Uterus (tissue), 3 donors: ENCODE measurements at regions not wholly inside any gene's neighbourhood (a gene's known extent, or its start where the extent isn't known, plus 50 kb on each side); places are given as distances from the start of the nearest gene placed in this dataset.

Source experiments
- DNase-seq, 2 donors: peaks; one replicate each; pipeline ENCODE4 v3.0.0-alpha.2; 2019 to 2020
- H3K27ac ChIP-seq, 2 donors: fragments of 200-600 bp; sonication (generic); 1 replicate in 1 of 2; 2 replicates in 1 of 2; pipeline ENCODE4 v1.5.1; 2016 to 2018
- H3K27me3 ChIP-seq, 2 donors: fragments of 200-600 bp; sonication (generic); one replicate each; pipeline ENCODE4 v1.5.1; 2018 to 2019; ENCODE audit warnings: control low read depth in 1 of 2
- H3K36me3 ChIP-seq, 2 donors: fragments of 200-600 bp; sonication (generic); one replicate each; pipeline ENCODE4 v1.5.1; 2019; ENCODE audit warnings: control low read depth in 1 of 2
- H3K4me1 ChIP-seq, 2 donors: fragments of 200-600 bp; sonication (generic); one replicate each; pipeline ENCODE4 v1.5.1; 2018 to 2019; ENCODE audit warnings: control low read depth in 1 of 2
- H3K4me3 ChIP-seq, 2 donors: fragments of 200-600 bp; sonication (generic); 1 replicate in 1 of 2; 2 replicates in 1 of 2; pipeline ENCODE4 v1.5.1; 2018 to 2019; ENCODE audit warnings: mild to moderate bottlenecking in 1 of 2
- H3K9me3 ChIP-seq, 2 donors: fragments of 200-600 bp; sonication (generic); one replicate each; pipeline ENCODE4 v1.5.1; 2019; ENCODE audit warnings: control low read depth in 1 of 2
- CTCF ChIP-seq, 4 experiments: fragments of 200-600 bp in 2 of 4; fragments of 450-650 bp in 2 of 4; sonication (generic) in 2 of 4; IDR thresholded peaks; one replicate each; pipeline ENCODE4 v1.5.1; 2016 to 2019; ENCODE audit warnings: antibody characterized with exemption in 4 of 4, mild to moderate bottlenecking in 2 of 4, moderate library complexity in 1 of 4
- POLR2A ChIP-seq, 2 donors: fragments of 450-650 bp; IDR thresholded peaks; one replicate each; pipeline ENCODE4 v1.6.1; 2016; ENCODE audit warnings: antibody characterized with exemption in 2 of 2, mild to moderate bottlenecking in 1 of 2, moderate library complexity in 1 of 2
- intact Hi-C: fragments of 100-400 bp; cut with DNase I; formaldehyde crosslinking; loops from one replicate; pipeline ENCODE4 v1.15.1; 2023; ENCODE audit warnings: low total_unique reads
- donor health status: DM: yes; HTN: yes; CAD: no.

DNA sequence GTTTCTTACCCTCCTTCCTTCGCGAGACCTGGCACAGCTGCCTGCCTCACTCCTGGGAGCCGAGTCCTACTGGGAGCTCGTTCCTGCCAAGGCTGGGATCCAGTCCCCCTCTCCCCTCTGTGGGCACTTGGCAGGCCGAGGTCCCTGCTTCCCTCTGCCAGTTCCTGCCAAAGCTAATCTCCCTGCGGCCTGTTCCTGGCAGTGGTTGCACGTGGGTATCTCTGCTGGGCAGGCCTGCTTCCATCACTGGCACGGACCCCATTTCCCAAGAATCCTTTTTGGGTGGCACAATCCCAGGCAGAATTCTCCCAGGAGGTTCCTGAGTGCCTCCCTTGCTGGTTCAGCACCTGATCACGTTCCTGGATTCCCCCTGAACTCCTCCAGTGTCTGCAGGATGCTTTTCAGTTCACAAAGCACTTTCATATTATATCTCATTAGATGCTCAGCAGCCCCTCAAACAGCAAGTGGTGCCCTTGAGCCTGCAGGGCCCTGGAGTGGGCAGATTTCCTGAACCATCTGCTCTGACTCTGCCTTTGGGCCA, 96.5 kb downstream of the RRM1 start:
- Histone ChIP-seq H3K9me3 (no peaks in the 10 kb centered on the region), H3K27ac (no peak overlapping the region), H3K36me3 (no peaks in the 10 kb centered on the region), H3K4me3 (no peak overlapping the region), H3K4me1 (peaks cover 0 to 3% of the 10 kb centered on the region in 2 donors), H3K27me3 (no peaks in the 10 kb centered on the region)
- DNase-seq, result no peak
- no peak for TF ChIP-seq POLR2A (IDR thresholded peaks at IDR 0.05)
- TF ChIP-seq CTCF (IDR thresholded peaks at IDR 0.05), result no peak
- intact Hi-C loops, result no loop called here

DNA sequence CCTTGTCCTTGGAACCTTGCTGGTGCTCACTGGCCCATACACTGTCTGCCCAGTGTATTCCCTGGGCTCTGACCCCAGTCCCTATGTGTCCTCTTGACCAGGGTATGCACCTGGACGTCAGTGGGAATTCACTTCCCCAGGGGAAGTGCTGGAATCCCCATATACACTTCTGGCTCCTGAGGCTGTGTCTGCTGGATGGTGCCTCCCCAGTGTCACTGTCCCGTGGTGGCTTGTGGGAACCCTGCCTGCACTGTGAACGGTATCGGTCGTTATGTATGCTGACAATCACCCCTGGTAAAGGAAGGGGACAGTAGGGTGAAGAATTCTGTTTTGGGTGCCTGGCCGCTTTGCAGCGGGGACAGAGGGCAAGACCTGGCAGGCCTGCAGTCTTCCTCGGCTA, 95.9 kb downstream of the RRM1 start:
- H3K4me1 ChIP-seq, result peaks cover 0 to 3% of the 10 kb centered on the region in 2 donors
- H3K27ac ChIP-seq, result no peak overlapping the region
- no peak for TF ChIP-seq CTCF (IDR thresholded peaks at IDR 0.05)
- TF ChIP-seq POLR2A (IDR thresholded peaks at IDR 0.05), result no peak

DNA sequence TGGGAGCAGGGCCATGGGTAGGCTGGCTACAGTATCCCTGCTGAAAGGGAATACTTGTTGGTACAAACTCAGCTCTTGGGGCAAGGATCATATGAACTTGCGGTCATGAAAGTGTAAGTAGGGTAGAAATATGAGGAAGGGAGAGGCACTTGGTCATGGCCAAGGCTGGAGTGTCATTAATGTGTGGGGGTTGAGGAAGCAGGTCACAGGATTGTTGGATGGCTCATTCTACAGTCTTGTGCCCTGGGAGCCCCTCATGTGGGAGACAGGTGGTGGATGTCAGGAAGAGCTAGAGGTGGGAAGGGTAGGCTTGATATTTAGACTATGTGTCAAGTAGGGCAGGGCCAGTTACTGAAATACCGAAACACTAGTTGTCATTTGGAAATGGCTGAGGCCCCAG, 95.5 kb downstream of the RRM1 start:
- TF ChIP-seq CTCF (IDR thresholded peaks at IDR 0.05) (no peak), POLR2A (IDR thresholded peaks at IDR 0.05) (no peak)
- DNase-seq, result no peak
- H3K4me1 ChIP-seq, result peaks cover 0 to 3% of the 10 kb centered on the region in 2 donors
- no peaks in the 10 kb centered on the region for H3K27me3 ChIP-seq
- no peak overlapping the region for H3K4me3 ChIP-seq
- H3K36me3 ChIP-seq, result no peaks in the 10 kb centered on the region
- H3K9me3 ChIP-seq, result no peaks in the 10 kb centered on the region
- no peak overlapping the region for H3K27ac ChIP-seq
- intact Hi-C loops, result no loop called here

More for the DNA sequence above, 95.9 kb downstream of the RRM1 start:
- no peak for DNase-seq
- H3K36me3 ChIP-seq, result no peaks in the 10 kb centered on the region
- H3K4me3 ChIP-seq, result no peak overlapping the region
- H3K27me3 ChIP-seq, result no peaks in the 10 kb centered on the region
- intact Hi-C loops, result no loop called here
- H3K9me3 ChIP-seq, result no peaks in the 10 kb centered on the region
